ENCODE measurements at regions not wholly inside any gene's neighbourhood (a gene's known extent, or its start where the extent isn't known, plus 50 kb on each side); places are given as distances from the start of the nearest gene placed in this dataset.
A peak's percentile ranks its signal among the peaks of the same experiment; 100 is the strongest.
"Not testable (repeated sequence)": the region's sequence is repeated elsewhere in the genome, so short reads cannot be mapped to it uniquely, and the experiment has no call there.

- no peak for DNase-seq
Measured at GRCh38 chr13:23059173-23059572, 121.6 kb upstream of the SGCG start.

DNA sequence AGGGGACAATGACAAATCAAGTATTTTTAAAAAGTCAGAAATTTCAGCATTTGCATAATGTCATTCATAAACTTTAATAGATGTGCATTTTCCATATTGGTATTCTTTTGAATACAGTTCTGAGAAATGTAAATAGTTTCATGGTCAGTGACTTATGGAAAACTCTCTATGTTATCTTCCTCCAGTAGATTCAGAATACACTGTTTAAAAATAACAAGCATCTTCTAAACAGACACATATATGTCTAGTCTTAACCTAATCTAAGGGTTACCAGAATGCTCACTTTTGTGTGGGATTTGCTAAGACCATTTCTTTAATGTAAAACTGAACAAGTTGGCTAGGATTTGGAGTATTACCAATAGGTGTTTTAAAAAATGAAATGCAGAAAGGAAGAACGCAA is 119.8 kb upstream of the SGCG start:
- DNase-seq = no peak

- DNase-seq = no peak
Measured at GRCh38 chr13:23067129-23067528, 113.7 kb upstream of the SGCG start.

- peak; percentile 85 for DNase-seq
Measured at GRCh38 chr13:23069566-23069965, 111.2 kb upstream of the SGCG start.

DNA sequence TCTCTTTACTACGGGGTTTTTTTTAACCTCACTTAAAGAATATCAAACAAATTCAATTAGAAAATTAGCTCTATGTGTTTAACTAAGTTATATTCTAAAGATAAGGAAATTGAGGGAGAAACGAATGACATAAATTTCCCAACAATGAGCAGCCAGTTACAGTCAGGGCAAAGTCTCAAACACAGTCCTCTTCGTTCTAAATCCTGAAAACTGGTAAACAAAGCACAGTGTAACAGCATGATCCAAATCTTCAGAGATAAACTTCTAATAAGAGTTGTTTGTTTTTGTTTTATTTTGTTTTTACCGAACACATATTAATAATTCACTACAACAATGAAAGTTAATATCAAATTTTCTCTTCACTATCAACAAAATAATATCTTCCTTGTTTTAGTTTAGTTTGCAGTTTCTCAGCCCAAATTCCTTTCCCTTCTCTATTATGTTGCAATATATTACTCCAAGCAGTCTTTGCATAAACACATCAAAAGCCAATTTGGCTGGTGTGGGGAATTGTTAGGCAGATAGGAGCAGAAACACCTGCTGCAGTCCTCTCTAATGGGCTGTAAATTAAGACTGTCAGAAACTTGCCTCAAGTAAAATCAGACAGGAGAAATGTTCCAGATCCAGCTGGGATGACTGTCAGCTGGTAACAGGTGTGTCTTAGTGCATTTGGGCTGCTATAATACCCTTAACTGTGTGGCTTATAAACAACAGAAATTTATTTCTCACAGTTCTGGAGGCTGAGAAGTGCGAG is 106.5 kb upstream of the SGCG start:
- DNase-seq = no peak

GRCh38 chr13:23081220-23081619 is 99.6 kb upstream of the SGCG start:
- peak; percentile 13 for DNase-seq

DNA sequence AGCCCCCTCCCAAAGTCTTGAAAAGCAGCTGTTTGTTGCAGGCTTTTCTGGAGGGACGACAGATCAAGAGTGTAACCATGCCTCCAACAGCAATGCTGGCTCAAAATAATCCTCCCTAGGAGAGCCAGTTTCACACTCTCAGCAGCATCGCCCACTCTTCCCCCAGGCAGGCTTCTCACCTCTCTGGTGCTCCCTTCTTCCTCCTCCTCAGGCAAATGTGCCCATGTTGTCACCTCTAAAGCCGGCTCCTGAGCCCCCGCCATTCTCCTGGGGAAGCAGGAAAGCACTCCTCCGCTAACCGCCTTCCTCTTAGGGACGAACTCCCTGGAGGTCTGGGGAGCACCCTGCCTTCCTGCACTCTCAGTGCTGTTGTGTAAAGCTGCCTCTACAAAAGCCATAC is 98.9 kb upstream of the SGCG start:
- no peak for DNase-seq

- no peak for DNase-seq
Measured at GRCh38 chr13:23086968-23087623, 93.7 kb upstream of the SGCG start.

DNA sequence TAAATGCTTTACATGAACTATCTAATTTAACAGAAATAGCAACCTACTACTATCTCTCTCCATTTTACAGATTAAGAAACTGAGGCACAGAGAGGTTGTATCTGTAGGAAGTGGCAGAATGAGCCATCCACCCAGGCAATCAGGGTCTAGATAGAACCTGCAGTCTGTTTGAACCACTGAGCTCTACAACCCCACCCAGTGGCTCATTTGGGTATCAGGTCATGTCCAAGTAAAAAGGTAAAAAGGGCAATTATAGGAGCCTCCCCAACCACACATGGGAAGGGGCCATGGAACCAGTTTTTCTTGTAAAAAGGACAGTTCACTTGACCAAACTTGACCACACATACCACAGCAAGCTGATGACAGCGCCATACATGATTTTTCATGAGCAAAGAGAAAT is 92.9 kb upstream of the SGCG start:
- peak; percentile 17 for DNase-seq

GRCh38 chr13:23098161-23098907 is 82.4 kb upstream of the SGCG start:
- DNase-seq = peak; percentile 31

DNA sequence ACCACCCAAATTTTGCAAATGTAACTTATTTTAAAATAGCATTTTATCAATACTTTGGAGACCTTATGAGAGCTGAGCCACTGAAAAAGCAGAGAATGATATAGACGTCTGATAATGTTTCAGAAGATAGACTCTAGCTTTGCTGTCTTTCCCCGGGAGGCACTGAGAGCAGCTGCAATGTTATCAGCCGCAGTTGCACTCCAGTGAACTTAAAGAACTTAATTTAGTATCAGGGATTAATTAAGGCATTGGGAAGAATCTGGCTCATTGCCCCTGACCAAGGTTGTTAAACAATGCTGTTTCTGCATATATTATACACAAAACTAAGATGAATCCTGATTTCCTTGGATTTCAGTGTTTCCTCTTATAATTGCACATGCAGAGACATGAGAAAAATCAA is 75.7 kb upstream of the SGCG start:
- no peak for DNase-seq

GRCh38 chr13:23107665-23108064 is 73.1 kb upstream of the SGCG start:
- DNase-seq = no peak

DNA sequence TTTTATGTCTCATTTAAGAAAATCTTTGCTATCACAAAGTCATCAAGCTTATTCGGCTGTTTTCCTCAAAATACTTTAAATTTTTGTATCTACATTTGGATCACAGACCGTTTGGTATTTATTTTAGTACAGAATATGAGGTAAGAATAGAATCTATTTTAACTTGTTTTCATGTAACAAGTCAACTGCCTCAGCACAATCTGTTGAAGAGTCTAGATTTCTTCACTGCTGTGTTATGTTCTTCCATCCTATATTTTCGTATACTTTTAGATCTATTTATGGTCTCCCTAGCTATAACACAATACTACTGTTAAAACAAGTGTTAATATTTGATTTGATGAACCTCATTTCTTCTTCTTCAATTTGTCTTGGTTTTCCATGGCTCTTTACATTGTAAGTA is 61.6 kb upstream of the SGCG start:
- DNase-seq = no peak

DNA sequence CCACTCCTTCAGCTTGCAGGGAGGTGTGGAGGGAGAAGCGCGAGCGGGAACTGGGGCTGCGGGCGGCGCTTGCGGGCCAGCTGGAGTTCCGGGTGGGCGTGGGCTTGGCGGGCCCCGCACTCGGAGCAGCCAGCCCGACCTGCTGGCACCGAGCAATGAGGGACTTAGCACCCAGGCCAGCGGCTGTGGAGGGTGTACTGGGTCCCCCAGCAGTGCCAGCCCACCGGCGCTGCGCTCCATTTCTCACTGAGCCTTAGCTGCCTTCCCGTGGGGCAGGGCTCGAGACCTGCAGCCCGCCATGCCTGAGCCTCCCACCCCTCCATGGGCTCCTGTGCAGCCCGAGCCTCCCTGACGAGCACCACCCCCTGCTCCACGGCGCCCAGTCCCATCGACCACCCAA is 53.2 kb upstream of the SGCG start:
- DNase-seq = not testable (repeated sequence)

- no peak for DNase-seq
Measured at GRCh38 chr13:23129331-23129730, 51.4 kb upstream of the SGCG start.
